GM21528 (cell line): ENCODE measurements at regions not wholly inside any gene's neighbourhood (a gene's known extent, or its start where the extent isn't known, plus 50 kb on each side); places are given as distances from the start of the nearest gene placed in this dataset.
"Not testable (repeated sequence)": the region's sequence is repeated elsewhere in the genome, so short reads cannot be mapped to it uniquely, and the experiment has no call there.

Experiments used
- ATAC-seq: cut with Tn5 transposase; IDR thresholded peaks from one replicate; pipeline ENCODE4 v1.9.1; 2021; ENCODE audit warnings: mild to moderate bottlenecking, moderate library complexity; ENCODE audit not compliant: unreplicated experiment, low FRiP score

DNA sequence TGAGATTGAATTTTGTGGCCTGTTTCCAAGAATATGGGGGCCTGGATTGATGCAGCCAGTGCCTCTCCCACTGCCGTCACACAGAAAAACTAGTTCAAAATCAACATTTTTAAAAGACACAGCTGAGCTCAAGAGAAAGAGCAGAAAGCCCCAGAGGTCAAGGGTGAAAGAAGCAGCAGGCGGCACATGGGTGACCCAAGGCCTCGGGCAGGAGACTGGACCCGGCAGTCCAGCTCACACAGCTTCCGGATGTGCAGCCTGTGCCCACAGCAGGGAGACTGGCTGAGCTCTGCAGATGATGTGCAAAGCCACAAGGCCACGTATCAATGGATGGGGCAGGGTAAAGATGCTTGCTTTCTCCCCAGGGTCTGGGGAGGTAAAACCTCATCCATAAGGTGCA lies 50.4 kb upstream of the RNF32 start:
- ATAC-seq = no peak

DNA sequence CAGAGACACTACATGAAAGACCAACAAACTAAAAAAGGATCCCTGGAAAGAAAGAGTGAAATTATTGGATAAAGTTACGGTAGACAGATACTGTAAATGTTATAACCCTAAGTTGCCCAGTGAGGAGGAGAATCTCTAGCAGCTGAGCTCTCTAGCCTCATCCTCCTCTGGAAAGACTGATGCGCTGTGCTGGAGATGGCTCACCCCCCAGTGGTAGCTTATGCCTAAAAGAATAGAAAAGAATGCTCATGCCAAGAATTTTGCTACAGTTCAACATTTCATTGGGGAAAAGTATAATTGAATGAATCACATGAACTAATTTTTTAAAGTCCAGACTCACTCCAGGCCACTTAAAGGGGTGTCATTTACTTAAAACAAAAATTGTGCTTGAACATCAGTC lies 50.8 kb upstream of the RNF32 start:
- ATAC-seq = no peak

DNA sequence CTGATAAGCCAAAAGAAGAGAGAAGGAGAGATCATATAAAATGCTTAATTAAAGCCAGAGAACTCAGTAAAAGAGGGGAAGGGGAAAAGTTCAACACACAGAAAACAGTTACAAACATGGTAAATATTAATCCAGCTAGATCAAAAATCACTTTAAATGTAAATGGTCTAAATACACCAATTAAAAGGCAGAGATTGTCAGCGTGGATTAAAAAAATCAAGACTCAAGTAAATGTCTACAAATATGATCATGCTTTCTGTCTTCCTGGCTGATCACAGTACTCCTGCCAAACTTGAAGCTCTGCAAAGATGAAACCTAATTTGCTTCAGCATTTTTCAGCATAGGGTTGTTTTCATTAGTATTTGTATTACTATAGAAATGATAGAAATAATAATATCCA lies 54.6 kb upstream of the RNF32 start:
- no peak for ATAC-seq

DNA sequence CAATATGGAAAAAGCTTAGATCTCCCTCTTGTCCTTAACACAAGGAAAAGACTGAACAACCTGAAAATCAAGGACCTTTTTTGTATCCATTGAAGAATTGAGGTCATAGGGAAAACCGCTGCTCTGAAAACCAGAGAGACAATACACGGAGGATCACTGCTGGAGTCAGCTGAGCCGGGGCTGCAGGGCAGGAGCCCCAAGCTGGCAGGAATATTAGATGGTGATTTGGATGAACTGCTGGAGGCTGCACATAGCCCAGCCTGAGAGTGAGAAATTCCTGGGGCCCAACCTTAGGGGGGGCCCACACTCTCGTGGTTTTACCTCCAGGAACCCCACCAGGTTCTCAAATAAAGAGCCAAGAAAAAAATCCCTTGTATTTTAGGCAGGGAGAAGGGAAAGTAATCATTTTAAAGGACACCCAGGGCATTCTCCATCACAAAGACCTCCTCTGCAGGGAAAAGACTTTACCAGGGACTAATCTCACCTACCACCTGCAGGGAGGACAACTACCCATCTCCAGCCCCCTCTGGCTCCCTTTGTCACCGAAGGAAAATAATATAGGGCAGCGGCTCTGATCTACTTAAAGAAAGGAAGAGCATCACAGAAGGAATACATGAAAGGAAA lies 55.4 kb upstream of the RNF32 start:
- ATAC-seq = no peak

DNA sequence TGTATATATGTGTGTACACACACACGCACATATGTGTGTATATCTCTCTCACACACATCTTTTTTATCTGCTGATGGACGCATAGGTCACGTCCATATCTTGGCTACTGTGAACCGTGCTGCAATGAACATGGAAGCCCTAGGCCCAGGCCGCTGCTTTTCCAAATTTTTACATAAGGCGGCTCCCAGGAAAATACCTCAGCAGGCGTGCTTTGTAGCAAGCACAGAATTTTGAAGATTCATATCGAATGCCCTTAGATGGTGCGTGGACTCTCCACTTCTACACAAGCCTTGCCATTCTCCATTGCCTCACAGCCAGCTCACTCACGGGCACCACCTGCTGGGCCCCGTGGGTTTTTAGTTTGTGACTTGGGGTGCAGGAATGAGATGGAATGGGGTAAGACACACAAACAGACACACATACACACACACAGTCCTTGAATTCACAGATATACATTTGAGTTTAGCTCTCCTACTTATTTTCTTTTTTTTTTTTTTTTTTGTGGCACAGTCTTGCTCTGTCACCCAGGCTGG lies 57.9 kb upstream of the RNF32 start:
- no peak for ATAC-seq

DNA sequence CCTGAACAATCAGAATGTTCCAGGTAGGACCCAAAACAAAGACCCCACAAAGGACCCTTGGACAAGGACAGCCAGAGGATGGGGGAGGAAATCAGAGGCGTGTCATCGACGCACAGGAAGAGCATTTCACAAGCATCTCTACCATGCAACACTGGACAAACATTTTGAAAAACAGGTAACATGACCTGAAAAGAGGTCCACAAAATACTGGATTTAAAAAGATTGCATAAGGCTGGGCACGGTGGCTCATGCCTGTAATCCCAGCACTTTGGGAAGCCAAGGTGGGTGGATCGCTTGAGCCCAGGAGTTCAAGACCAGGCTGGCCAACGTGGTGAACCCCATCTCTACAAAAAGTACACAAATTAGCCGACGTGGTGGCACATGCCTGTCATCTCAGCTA lies 60.5 kb upstream of the RNF32 start:
- no peak for ATAC-seq

DNA sequence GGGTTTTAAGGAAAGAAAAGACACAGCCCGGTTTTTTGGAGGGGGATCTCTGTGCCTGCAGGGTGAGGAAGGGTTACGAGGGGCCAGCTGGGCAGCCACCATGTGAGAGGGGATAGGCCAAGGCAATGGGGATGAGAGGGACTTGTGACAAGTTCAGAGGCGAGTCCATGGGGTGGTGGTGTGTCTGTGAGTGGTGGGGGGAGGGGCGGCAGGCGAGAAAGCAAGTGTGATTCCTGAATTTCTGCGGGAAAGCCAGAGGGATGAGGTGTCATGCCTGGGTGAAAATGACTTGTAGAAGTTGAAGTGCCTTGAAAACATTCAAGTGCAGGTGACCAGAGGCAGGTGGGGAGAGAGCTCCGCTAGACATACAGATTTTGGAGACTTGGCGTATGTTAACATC lies 61.0 kb upstream of the RNF32 start:
- no peak for ATAC-seq

DNA sequence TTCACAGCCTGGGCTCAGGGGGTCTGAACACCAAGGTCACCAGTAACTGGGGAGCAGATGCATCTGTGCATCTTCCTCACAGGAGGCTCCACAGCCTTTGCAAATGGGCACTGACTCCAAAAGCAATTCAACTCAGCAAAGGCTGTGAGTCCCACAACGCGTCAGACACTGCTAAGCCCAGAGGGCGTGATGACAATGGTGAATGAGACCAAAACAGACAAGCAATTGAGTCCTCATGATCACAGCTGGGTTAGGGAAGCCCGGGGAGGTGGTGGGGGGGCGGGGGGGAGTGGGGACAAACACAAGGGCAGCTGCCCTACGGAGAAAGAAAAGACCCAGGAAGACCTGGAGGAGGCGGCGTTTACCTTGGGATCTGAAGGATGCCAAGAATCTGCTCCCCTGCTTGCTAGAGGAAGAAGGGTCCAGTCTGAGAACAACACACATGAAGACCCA lies 61.6 kb upstream of the RNF32 start:
- no peak for ATAC-seq

DNA sequence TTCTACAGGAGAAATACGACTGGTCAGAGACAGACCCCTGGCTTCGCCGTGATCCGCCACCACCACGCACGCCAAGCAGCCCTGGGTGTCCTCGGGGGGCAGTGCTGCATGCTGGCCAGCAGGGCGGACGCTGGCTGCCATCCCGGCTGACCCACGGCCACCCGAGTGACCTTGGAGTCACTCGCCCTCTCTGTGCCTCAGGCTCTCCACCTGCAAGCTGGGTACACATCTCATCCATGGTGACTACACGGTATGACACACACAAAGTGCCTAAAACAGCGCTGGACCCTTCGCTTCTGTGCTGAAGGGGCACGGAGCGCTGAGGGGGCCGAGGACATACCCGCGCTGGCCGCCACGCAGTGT lies 62.0 kb upstream of the RNF32 start:
- ATAC-seq = no peak

DNA sequence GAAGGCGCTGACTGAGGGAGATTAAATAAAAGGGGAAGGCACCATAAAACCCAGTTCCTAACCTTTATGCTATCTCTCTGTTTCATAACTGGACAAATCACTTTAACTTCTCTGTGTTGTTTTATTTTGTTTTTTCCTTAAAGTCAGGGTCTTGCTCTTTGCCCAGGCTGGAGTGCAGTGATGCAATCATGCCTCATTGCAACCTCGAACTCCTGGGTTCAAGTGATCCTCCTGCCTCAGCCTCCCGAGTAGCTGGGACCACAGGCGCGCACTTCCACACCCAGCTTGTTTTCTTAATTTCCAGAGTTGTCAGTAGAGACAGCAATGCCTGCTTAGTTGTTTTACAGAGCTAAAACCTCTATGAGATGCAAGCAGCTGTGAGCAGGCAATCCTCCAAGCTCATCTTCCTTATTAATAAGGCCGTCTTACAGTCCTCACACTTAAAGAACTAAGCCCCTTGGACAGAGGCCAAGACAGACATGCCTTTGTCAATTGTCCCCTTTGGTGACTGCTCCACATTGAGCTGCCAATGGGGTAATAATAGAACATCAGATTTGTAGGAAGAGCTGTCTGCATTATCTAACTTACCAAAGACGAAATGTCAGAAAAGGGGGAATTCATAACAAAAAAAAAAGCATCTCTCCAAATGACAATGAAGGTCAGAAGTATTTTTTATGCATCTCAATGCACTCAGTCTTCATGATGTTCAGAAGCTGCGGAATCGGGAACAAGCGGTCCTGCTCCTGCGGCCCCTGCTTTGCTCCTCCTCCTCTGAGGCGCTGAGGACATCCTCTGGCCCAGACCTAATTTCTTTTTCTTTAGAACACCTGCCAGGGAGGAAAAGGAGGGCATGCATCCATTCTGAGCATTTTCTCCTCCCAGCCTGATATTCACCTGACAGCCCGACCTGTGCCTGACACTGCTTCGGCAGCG lies 62.7 kb upstream of the RNF32 start:
- ATAC-seq = no peak

DNA sequence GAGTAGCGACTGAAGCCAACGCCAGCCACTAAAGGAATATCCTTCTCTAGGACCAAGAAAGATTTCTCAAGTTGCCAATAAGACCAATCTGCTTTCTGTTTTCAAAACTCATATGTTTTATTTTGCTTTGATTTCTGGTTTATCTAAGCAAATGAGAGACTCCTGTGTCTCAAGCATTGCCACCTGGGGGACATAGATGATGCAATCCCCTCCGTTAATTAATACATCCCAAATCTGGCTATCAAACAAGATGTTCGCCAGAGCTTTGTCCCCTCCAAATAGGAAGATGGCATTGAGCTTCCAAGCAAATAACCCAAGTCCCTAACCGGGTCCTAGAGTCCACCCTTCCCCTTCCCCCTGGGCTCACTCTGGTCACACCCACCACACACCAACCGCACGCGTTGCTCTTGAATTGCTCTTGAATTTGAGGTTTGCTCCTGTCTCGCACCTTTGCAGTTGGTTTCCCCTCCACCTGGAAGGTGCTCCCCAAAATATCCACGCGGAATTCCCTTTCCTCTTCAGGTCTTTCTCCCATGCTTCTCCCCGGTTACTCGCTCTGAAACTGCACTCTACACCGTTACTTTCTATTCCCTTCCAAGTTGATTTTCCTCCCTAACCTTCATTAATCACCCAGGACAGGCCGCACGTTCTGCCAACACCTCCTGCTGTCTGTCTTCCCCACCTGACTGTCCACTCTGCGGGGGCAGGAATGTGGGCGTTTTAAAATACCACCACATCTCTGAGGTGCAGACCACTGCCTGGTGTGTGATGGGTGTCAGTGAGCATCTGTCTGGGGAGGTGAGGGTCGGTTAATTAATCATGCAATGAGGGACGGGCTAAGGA lies 64.1 kb upstream of the RNF32 start:
- no peak for ATAC-seq

DNA sequence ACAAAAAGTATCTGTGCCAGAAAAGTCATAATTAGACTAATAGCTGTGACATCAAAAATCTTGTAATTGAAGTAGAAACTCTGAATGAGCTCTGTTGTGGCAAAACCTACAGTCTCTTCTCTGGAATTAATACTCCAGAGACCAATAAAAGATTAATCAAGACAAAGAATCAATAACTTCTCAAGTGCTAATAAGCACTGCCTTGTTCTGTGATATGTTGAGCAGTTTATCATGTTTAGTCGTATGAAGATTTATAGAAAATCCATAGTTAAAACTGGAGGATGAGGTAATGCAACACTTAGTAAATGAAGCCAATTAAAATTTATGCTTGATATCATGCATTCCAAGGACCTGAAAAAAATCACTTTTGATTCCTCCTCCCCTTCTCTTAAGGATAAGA lies 72.3 kb upstream of the RNF32 start:
- ATAC-seq = no peak

DNA sequence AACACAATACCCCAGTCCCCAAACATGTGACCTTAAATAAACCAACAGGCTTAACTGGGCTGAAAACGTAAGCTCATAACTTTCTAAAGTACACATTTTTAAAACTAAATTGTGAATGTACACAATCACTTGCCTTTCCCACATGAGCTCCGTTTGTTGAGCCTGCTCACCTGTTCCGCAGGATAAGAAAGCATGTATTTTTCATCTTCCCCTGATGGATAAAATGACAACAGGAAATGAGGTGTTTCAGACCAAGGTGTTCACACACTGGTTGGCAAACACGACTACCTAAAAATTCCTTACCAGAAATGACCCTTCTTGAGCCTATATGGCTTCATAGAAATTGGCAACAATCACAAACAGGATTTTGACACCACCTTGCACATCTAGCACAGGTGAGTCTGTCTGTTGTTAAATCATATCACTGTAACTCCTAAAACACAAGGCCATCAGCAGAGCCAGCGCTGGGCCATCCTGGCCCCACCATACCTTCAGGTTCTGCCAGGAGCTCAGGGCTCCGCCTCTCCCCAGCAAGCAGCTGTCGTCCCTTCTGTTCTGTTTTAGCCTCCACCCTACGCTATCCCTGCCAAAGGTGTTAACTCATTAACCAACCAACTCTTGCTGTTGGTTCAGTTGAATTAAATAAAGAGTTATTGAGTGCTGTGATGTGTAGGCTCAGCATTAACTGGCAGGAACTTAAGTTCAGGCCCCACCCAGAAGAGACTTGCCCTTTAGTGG lies 73.6 kb upstream of the RNF32 start:
- no peak for ATAC-seq

DNA sequence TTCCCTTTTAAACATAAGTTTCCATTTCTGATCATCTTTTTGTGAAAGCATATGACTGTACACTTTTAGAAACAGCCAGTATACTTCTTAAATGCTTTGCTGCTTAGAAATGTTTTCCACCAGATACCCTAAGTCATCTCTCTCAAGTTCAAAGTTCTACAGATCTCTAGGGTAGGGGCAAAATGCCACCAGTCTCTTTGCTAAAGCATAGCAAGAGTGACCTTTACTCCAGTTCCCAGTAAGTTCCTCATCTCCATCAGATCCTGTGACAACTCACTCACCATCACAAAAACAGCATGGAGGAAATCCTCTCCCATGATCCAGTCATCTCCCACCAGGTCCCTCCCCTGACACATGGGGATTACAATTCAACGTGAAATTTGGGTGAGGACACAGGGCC lies 75.6 kb upstream of the RNF32 start:
- not testable (repeated sequence) for ATAC-seq

DNA sequence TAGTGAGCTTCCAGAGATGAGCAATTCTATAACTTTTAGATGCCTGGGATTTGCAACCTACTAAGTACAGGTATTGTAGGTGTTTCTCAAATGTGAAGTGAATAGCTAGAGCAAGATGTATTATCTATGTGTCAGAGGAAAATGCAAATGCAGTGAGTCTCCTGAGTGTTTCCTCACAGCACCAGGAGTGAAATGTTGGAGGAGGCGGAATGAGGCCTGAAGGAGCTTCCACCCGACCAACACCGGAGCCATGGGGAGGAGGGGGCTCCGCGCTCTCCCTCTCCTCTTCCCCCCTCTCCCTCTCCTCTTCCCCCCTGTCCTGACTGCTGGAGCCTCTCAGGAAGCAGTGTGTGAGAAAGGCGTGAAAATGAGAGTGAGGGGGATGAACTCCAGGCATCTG lies 79.9 kb upstream of the RNF32 start:
- ATAC-seq = no peak

DNA sequence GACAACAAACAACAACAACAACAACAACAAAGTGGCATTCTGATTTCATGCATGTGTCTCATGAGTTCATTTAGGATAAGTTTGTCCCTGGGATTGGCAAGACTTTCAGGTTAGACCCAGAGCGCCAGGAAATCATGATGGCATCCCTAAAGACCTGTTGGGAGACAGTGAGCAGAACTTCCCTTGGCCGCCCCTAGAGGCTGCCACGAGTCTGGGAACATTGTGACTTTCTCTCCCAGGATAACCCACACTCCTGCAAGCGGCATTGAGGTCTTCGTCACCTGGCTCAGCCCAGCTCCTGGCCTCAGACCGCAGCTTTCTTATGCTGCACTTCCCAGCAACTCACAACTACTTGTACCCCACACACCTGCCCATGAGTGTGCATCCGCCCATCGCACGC lies 80.5 kb upstream of the RNF32 start:
- no peak for ATAC-seq

DNA sequence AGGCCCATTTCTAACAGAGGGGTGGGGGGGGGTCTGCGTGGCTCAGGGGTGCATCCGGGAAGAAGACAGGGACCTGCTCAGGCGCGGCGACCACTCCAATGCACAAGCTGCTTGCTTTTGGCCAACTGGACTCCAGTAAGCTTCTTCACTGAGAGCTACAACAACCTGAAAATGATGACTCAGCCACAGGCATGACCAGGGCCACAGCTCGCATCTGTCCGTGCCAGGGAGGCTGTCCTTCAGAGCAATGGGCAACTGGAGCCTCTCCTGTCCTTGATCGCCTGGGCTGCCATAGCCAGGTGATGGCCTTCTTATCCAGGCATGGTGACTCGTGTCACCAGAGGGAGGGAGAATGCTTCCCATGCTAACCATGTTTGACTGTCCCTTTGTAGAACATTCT lies 81.6 kb upstream of the RNF32 start:
- no peak for ATAC-seq

DNA sequence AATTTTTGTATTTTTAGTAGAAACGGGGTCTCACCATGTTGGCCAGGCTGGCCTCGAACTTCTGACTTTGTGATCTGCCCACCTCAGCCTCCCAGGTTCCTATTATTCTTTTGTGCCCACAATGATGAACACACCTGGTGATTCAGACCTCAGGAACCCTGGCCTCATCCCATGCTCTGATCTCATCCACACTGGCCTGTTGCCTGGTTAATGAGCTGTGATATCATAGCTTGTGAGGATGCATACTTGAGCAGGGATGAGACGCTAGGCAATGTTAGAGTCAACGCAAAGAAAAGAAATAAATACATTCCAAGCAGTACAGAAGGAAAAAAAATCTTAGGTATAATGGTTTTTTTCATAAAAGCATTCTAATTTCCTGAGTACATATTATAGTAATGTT lies 82.4 kb upstream of the RNF32 start:
- no peak for ATAC-seq

DNA sequence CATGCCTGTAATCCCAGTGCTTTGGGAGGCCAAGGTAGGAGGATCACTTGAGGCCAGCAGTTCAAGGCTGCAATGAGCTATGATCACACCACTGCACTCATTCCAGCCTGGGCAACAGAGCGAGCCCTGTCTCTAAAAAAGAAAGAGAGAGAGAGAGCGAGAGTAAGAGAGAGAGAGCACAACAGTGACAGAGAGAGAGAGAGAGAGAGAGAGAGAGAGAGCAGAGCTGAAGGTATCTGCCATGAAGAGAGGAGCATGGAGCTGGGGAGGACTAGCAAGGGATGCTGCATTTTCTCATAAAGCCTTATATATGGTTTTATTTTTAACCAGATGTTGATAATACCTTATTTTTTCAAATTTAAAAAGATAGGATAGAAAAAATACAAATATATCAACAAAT lies 84.5 kb upstream of the RNF32 start:
- no peak for ATAC-seq

DNA sequence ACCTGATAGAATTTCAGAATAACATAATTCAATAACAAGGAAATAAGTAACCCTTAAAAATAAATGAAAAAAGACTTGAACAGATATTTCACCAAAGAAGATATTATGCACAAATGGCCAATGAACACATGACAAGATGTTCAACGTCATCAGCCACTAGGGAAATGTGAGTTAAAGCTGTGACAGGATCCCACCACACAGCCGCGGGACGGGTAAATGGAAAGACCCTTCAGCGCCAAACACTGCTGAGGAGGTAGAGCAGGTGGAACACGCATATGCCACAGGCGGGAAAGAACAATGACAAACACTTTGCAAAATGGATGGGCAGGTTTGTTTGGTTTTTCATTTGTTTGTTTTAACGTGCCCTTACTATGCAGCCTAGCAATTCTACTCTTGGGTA lies 86.1 kb upstream of the RNF32 start:
- ATAC-seq = no peak
